ENCODE measurements at regions not wholly inside any gene's neighbourhood (a gene's known extent, or its start where the extent isn't known, plus 50 kb on each side); places are given as distances from the start of the nearest gene placed in this dataset.

DNA sequence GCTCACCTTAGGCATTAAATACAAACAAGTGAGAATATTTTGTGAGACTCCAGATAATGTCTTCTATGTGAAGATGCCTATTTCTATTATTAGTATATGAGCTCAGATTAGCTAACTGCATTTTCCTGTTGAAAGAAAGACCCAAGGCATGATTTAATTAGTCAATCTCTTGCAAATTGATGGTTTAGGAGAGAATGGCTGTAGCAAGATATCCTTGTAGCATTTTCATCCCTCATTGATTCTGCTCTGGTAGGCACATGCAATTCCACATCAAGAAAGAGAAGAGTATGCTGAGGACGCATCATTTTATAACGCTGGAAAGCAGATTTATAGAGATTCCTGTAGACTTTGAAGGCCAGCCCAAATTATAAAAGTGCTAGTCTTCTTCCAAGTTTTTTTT lies 332.0 kb downstream of the SOX11 start:
- no peak overlapping the region for H4K8ac ChIP-seq (replicated peaks; ENCODE audit: insufficient read length, low read depth, low read length)
- no peak overlapping the region for H3K4ac ChIP-seq (ENCODE audit: low read depth, low read length)
- no peak overlapping the region for H3K23ac ChIP-seq (ENCODE audit: insufficient read length, low read depth, low read length)
- H2BK20ac ChIP-seq (ENCODE audit: low read depth, low read length, poor library complexity, severe bottlenecking), result no peak overlapping the region
- H4K91ac ChIP-seq (ENCODE audit: insufficient read length, low read depth, low read length), result no peak overlapping the region
- no peak overlapping the region for H2AFZ ChIP-seq (ENCODE audit: low read length)
- TF ChIP-seq CTCF (conservative IDR thresholded peaks at IDR 0.05), result no peak
- no peaks in the 10 kb centered on the region for H3K9me3 ChIP-seq (ENCODE audit: control insufficient read depth, low read depth, low read length)
- WGBS (ENCODE audit: extremely low coverage, insufficient read length, low lambda C conversion rate), result no CpG with 5 or more reads among the region's 2 CpGs
- no peak overlapping the region for H2BK5ac ChIP-seq (ENCODE audit: insufficient read length, low read length)
- Mint-ChIP-seq H3K9me3 (no peaks in the 10 kb centered on the region; a peak in 1 of 5 replicates), H3K27me3 (ENCODE audit: low read depth) (no peaks in the 10 kb centered on the region), H3K27ac (no peak overlapping the region), H3K4me1 (peaks cover 6 to 9% of the 10 kb centered on the region in 2 experiments; a peak in 3 of 4 replicates), H3K4me3 (no peak overlapping the region), H3K36me3 (ENCODE audit: insufficient read depth in 1 of 3, low read depth in 3 of 3) (no peaks in the 10 kb centered on the region)
- H2BK12ac ChIP-seq (ENCODE audit: insufficient read length, low read depth, low read length), result no peak overlapping the region
- H3K4me1 ChIP-seq (ENCODE audit: insufficient read depth, low read length), result no peaks in the 10 kb centered on the region
- H3K79me1 ChIP-seq (ENCODE audit: insufficient read depth, low read depth, low read length, poor library complexity, severe bottlenecking), result no peaks in the 10 kb centered on the region
- H3K79me2 ChIP-seq (ENCODE audit: insufficient read depth, low read length), result no peaks in the 10 kb centered on the region
- H3T11ph ChIP-seq (ENCODE audit: low read length), result no peak overlapping the region
- H2BK120ac ChIP-seq (ENCODE audit: low read depth, low read length, poor library complexity, severe bottlenecking), result no peak overlapping the region
- no peaks in the 10 kb centered on the region for H3K23me2 ChIP-seq (ENCODE audit: insufficient read length, low read depth, low read length, poor library complexity, severe bottlenecking)
- no peaks in the 10 kb centered on the region for H3K27me3 ChIP-seq (ENCODE audit: insufficient read depth, low read length)
- no peak overlapping the region for H3K18ac ChIP-seq (ENCODE audit: insufficient read length, low read depth, low read length)
- H3K4me2 ChIP-seq (ENCODE audit: insufficient read depth, insufficient read length, low read length), result no peak overlapping the region
- no peak overlapping the region for H3K56ac ChIP-seq (ENCODE audit: insufficient read length, low read depth, low read length)
- H3K27ac ChIP-seq (ENCODE audit: insufficient read length, low read depth, low read length), result no peak overlapping the region
- no peak overlapping the region for H3K9ac ChIP-seq (ENCODE audit: extremely low read depth, insufficient read length, low read length)
- no peak overlapping the region for H3K14ac ChIP-seq (ENCODE audit: insufficient read depth, low read length)
- no peak overlapping the region for H4K5ac ChIP-seq (ENCODE audit: insufficient read length, low read depth, low read length)
- no peak overlapping the region for H2BK15ac ChIP-seq (ENCODE audit: low read depth, low read length)
- H4K20me1 ChIP-seq (ENCODE audit: control insufficient read depth, insufficient read depth, insufficient read length), result no peaks in the 10 kb centered on the region
- H2AK5ac ChIP-seq (ENCODE audit: insufficient read length, low read length), result no peak overlapping the region
- no peak for DNase-seq

Data from H9 (cell line).